ENCODE measurements at regions not wholly inside any gene's neighbourhood (a gene's known extent, or its start where the extent isn't known, plus 50 kb on each side); places are given as distances from the start of the nearest gene placed in this dataset.

GRCh38 chr4:110799211-110799610 lies 176.3 kb upstream of the PITX2 start:
- no peak for TF ChIP-seq CTCF (IDR thresholded peaks at IDR 0.05)
- no peak for TF ChIP-seq EP300 (IDR thresholded peaks at IDR 0.05)
- TF ChIP-seq POLR2AphosphoS5 (IDR thresholded peaks at IDR 0.05), result no peak
- TF ChIP-seq POLR2A (IDR thresholded peaks at IDR 0.05), result no peak
